HG03432 (cell line): ENCODE measurements at regions not wholly inside any gene's neighbourhood (a gene's known extent, or its start where the extent isn't known, plus 50 kb on each side); places are given as distances from the start of the nearest gene placed in this dataset.
"Not testable (repeated sequence)": the region's sequence is repeated elsewhere in the genome, so short reads cannot be mapped to it uniquely, and the experiment has no call there.

Experiments
- ATAC-seq: cut with Tn5 transposase; IDR thresholded peaks from one replicate; pipeline ENCODE4 v1.9.1; 2021; ENCODE audit warnings: mild to moderate bottlenecking, moderate library complexity; ENCODE audit not compliant: unreplicated experiment

- ATAC-seq = peak; percentile 15
Observed at GRCh38 chr4:123599061-123599919, 202.7 kb downstream of the SPRY1 start.

GRCh38 chr4:123599920-123600810, 203.6 kb downstream of the SPRY1 start:
- ATAC-seq = peak; percentile 100

GRCh38 chr4:123600987-123601904, 204.7 kb downstream of the SPRY1 start:
- ATAC-seq = no peak

GRCh38 chr4:123602007-123602406, 205.4 kb downstream of the SPRY1 start:
- ATAC-seq = no peak

- ATAC-seq = no peak
Observed at GRCh38 chr4:123603165-123603564, 206.6 kb downstream of the SPRY1 start.

- ATAC-seq = not testable (repeated sequence)
Observed at GRCh38 chr4:123605797-123606196, 209.2 kb downstream of the SPRY1 start.

GRCh38 chr4:123606336-123606735, 209.7 kb downstream of the SPRY1 start:
- ATAC-seq = no peak

- peak; percentile 87 for ATAC-seq
Observed at GRCh38 chr4:123606946-123607542, 210.4 kb downstream of the SPRY1 start.

GRCh38 chr4:123609829-123610228, 213.2 kb downstream of the SPRY1 start:
- ATAC-seq = no peak

GRCh38 chr4:123613586-123614344, 217.2 kb downstream of the SPRY1 start:
- no peak for ATAC-seq

- no peak for ATAC-seq
Observed at GRCh38 chr4:123615901-123616300, 219.3 kb downstream of the SPRY1 start.

GRCh38 chr4:123616951-123617461, 220.4 kb downstream of the SPRY1 start:
- ATAC-seq = peak; percentile 73

GRCh38 chr4:123617791-123618190, 221.2 kb downstream of the SPRY1 start:
- ATAC-seq = no peak

- no peak for ATAC-seq
Observed at GRCh38 chr4:123618606-123619005, 222.0 kb downstream of the SPRY1 start.

- ATAC-seq = no peak
Observed at GRCh38 chr4:123619326-123619725, 222.7 kb downstream of the SPRY1 start.

GRCh38 chr4:123619895-123620294, 223.3 kb downstream of the SPRY1 start:
- ATAC-seq = no peak

GRCh38 chr4:123621072-123621705, 224.6 kb downstream of the SPRY1 start:
- no peak for ATAC-seq

GRCh38 chr4:123622572-123622971, 226.0 kb downstream of the SPRY1 start:
- no peak for ATAC-seq

- ATAC-seq = no peak
Observed at GRCh38 chr4:123623611-123624010, 227.0 kb downstream of the SPRY1 start.
